Type B pancreatic cell (in vitro differentiated cells): ENCODE measurements at regions not wholly inside any gene's neighbourhood (a gene's known extent, or its start where the extent isn't known, plus 50 kb on each side); places are given as distances from the start of the nearest gene placed in this dataset.
"Not testable (repeated sequence)": the region's sequence is repeated elsewhere in the genome, so short reads cannot be mapped to it uniquely, and the experiment has no call there.

Source experiments
- DNase-seq: peaks from one replicate; pipeline ENCODE4 v3.0.0; 2021; ENCODE audit warnings: mixed read lengths; ENCODE audit not compliant: unreplicated experiment; ENCODE audit errors: extremely low spot score
- H3K27ac Mint-ChIP-seq: 2 replicates; pipeline ENCODE4 v1.8.0; 2021; ENCODE audit warnings: mild to moderate bottlenecking, mixed read lengths
- H3K27me3 Mint-ChIP-seq: 2 replicates; pipeline ENCODE4 v1.8.0; 2021; ENCODE audit warnings: mixed read lengths
- H3K36me3 Mint-ChIP-seq: 2 replicates; pipeline ENCODE4 v1.8.0; 2021; ENCODE audit warnings: mixed read lengths
- H3K4me1 Mint-ChIP-seq: one replicate; pipeline ENCODE4 v1.8.0; 2021; ENCODE audit warnings: mixed read lengths; ENCODE audit not compliant: unreplicated experiment
- H3K4me3 Mint-ChIP-seq: 2 replicates; pipeline ENCODE4 v1.8.0; 2021; ENCODE audit warnings: mild to moderate bottlenecking, mixed read lengths
- H3K9me3 Mint-ChIP-seq: 2 replicates; pipeline ENCODE4 v1.8.0; 2021; ENCODE audit warnings: mixed read lengths
- TF ChIP-seq, protein P1 (sequence below): fragments of 200-600 bp; sonication (generic); conservative IDR thresholded peaks from 2 replicates; pipeline ENCODE4 v1.5.0; 2021; ENCODE audit warnings: antibody characterized with exemption, mild to moderate bottlenecking

DNA sequence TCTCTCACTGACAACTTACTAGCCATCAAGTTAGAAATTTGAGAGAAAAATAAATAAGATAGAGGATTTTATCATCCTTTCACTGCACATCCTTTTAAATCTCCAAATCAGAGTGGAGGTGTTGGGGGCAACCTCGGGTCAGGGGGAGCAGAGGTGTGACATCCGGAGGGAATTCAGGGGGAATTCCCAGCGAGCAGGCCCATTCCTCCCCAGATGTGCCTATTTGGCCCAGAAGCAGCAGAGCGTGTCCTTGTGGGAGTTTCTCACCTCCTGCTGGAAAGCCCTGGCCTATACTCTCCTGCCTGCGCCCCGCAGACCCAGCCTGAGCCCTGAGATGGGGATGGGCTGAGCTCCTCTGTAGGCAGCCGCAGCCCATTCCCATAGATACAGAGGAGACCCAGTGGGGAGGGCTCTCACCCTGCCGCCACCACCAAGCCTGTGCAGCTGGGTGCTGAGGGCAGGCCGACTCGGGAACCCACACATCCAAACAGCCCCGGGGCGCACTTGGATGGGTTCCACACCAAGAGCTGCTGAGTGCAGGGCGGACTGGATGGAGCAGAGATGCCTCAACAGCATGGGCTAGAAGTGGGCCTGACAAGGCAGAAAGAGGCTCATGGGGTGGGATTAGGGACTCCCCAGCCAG, 124.5 kb downstream of the CXCL12 start:
- no peaks in the 10 kb centered on the region for H3K36me3 Mint-ChIP-seq
- H3K9me3 Mint-ChIP-seq = peaks cover 4% of the 10 kb centered on the region
- no peak overlapping the region for H3K4me3 Mint-ChIP-seq
- H3K4me1 Mint-ChIP-seq = peaks cover 23% of the 10 kb centered on the region
- no peak for DNase-seq
- TF ChIP-seq, protein P1, sequence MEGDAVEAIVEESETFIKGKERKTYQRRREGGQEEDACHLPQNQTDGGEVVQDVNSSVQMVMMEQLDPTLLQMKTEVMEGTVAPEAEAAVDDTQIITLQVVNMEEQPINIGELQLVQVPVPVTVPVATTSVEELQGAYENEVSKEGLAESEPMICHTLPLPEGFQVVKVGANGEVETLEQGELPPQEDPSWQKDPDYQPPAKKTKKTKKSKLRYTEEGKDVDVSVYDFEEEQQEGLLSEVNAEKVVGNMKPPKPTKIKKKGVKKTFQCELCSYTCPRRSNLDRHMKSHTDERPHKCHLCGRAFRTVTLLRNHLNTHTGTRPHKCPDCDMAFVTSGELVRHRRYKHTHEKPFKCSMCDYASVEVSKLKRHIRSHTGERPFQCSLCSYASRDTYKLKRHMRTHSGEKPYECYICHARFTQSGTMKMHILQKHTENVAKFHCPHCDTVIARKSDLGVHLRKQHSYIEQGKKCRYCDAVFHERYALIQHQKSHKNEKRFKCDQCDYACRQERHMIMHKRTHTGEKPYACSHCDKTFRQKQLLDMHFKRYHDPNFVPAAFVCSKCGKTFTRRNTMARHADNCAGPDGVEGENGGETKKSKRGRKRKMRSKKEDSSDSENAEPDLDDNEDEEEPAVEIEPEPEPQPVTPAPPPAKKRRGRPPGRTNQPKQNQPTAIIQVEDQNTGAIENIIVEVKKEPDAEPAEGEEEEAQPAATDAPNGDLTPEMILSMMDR = no peak
- H3K27me3 Mint-ChIP-seq = no peaks in the 10 kb centered on the region
- no peak overlapping the region for H3K27ac Mint-ChIP-seq

DNA sequence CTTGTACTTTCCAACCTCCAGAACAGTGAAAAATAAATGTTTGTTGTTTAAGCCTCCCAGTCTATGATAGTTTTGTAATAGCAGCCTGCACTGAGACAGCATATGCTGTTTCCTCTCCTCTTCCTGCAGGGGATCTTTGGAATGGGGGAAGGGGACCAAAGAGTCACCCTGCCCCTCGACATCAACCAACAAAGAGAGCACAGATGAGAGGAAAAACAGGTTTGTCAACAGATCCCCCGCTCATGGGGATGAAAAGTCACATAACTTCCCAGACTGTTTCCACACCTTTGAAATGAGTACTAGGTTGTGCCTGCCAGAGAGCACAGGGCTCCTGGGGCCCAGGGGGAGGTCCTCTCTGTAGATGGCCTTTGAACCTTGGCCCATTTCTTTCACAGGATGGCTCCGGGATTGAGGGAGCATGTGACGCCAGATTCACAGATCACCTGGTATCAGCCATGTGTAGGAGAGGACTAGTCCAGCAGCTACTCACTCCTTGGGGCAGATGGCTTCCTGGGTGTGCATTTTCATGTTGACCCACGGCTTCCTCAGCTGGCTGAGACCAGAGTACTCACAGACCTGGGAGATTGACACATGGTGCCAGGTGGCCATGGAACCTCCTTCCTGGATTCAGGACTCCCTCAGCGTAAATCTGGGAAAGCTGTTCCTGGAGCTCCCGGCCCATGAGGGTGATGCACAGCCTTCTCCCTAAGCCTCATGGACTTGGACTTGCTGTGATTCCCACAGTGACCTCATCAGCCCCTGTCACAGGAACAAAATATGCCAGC, 125.6 kb downstream of the CXCL12 start:
- Mint-ChIP-seq H3K27ac (peak overlapping the region; percentile 39), H3K9me3 (peaks cover 4% of the 10 kb centered on the region), H3K27me3 (no peaks in the 10 kb centered on the region), H3K4me1 (peaks cover 22% of the 10 kb centered on the region), H3K4me3 (peak overlapping the region; percentile 55), H3K36me3 (no peaks in the 10 kb centered on the region)
- TF ChIP-seq, protein P1 = no peak
- no peak for DNase-seq

DNA sequence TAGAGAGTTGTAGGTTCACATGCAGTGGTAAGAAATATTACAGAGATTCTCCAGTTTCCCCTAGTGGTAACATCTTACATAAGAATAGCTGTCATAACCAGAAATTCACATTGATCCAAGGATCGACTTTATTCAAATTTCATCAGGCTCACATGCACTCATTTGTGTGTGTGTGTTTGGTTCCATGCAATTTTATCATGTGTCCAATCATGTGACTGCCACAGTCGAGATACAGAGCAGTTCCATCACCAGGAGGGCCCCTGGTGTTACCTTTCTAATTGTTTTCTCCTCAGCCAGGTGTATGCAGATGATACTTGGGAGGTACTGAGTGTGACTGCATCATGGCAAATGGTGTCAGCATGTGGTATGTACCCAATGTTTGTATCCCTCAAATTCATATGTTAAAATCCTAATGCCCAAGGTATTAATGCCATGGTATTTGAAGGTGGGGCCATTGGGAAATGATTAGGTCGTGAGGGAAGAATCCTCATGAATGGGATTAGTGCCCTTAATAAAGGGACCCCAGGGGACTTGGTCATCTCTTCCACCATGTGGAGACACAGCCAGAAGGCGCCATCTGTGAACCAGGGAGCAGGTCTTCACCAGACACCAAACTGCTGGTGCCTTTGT, 126.3 kb downstream of the CXCL12 start:
- no peak for DNase-seq
- Mint-ChIP-seq H3K4me3 (peak overlapping the region; percentile 55), H3K9me3 (peaks cover 3% of the 10 kb centered on the region), H3K36me3 (no peaks in the 10 kb centered on the region), H3K27ac (peak overlapping the region; percentile 39), H3K4me1 (peaks cover 22% of the 10 kb centered on the region), H3K27me3 (no peaks in the 10 kb centered on the region)
- TF ChIP-seq, protein P1 = no peak

DNA sequence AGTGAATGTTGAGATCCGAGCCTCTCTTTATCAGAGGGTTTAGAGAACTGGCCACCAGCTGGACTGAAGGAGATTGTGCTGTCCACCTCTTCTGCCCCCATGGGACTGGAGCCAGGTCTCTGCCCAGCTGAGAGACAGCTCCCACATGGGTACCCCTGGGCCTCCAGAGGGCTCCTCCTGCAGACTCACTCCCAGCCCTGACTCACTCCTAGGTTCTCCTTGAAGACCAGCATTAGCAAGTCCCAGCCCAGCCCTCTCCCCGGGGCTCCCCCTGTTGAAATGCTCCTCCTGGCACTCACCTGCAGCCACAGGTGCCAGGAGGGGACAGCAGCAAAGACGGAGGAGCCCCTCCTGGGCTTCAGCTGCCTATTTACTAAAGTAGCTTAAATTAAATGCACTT, 126.9 kb downstream of the CXCL12 start:
- DNase-seq = no peak
- no peak overlapping the region for H3K27ac Mint-ChIP-seq
- no peaks in the 10 kb centered on the region for H3K36me3 Mint-ChIP-seq
- no peaks in the 10 kb centered on the region for H3K27me3 Mint-ChIP-seq
- H3K9me3 Mint-ChIP-seq = peaks cover under 1% of the 10 kb centered on the region
- no peak overlapping the region for H3K4me3 Mint-ChIP-seq
- TF ChIP-seq, protein P1 = no peak
- H3K4me1 Mint-ChIP-seq = peaks cover 23% of the 10 kb centered on the region

DNA sequence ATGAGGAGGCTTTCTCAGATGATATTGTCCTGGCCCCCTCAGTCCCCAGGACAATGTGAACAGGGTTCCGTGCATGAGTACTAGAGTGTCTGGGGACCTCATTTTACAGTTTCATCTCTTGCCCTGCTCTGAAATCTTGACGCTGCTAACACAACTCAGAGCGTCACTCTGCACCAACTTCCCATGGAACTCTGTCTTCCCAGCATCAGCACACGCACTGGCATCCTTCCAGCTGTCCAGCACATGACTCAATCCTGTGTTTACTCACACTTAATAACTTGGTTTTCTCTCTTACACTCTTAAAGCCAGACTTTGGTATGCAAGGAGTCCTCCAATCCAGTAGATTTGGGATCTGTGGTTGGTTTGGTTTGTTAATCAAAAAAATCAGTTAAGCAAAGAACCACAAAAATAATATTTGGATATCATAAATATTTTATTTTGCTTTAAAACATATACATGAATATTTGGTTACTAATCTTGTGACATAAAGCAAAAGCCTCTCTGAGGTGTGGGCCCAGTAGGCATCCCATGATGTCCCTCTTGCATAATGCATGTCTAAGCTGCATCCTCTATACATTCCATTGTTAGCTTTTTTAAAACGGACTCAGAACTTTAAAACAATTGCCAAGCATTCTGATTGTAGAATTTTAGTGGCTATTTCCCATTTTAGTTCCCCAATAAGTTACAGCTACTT, 131.0 kb downstream of the CXCL12 start:
- no peak overlapping the region for H3K27ac Mint-ChIP-seq
- no peak for DNase-seq
- H3K4me1 Mint-ChIP-seq = peaks cover 18% of the 10 kb centered on the region
- H3K27me3 Mint-ChIP-seq = peaks cover 3% of the 10 kb centered on the region
- peaks cover 6% of the 10 kb centered on the region for H3K9me3 Mint-ChIP-seq
- TF ChIP-seq, protein P1 = no peak
- no peaks in the 10 kb centered on the region for H3K36me3 Mint-ChIP-seq
- H3K4me3 Mint-ChIP-seq = no peak overlapping the region

DNA sequence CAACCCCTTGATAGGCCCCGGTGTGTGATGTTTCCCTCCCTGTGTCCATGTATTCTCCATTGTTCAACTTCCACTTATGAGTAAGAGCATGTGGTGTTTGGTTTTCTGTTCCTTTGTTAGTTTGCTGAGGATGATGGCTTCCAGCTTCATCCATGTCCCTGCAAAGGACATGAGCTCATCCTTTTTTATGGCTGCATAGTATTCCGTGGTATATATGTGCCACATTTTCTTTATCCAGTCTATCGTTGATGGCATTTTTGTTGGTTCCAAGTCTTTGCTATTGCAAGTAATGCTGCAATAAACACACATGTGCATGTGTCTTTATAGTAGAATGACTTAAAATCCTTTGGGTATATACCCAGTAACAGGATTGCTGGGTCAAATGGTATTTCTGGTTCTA, 132.3 kb downstream of the CXCL12 start:
- not testable (repeated sequence) for DNase-seq, H3K36me3 Mint-ChIP-seq, H3K4me3 Mint-ChIP-seq, H3K27me3 Mint-ChIP-seq, H3K9me3 Mint-ChIP-seq, H3K27ac Mint-ChIP-seq
- peaks cover 12% of the 10 kb centered on the region for H3K4me1 Mint-ChIP-seq

DNA sequence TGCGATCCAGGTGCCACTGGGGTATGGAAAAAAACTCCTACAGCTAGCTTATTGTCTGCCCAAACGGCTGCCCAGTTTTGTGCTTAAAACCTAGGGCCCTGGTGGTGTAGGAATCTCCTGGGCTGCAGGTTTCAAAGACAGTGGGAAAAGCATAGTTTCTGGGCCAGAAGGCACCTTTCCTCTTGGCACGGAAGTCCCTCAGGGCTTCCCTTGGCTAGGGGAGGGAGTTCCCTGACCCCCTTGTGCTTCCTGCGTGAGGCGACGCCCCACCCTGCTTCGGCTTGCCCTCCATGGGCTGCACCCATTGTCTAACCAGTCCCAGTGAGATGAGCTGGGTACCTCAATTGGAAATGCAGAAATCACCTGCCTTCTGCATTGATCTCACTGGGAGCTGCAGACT, 135.0 kb downstream of the CXCL12 start:
- H3K36me3 Mint-ChIP-seq, H3K27ac Mint-ChIP-seq, DNase-seq, H3K4me3 Mint-ChIP-seq, H3K27me3 Mint-ChIP-seq, H3K9me3 Mint-ChIP-seq: not testable (repeated sequence)
- peaks cover 15% of the 10 kb centered on the region for H3K4me1 Mint-ChIP-seq
